ENCODE measurements at regions not wholly inside any gene's neighbourhood (a gene's known extent, or its start where the extent isn't known, plus 50 kb on each side); places are given as distances from the start of the nearest gene placed in this dataset.

GRCh38 chr5:171585981-171586380 lies 166.5 kb downstream of the FGF18 start:
- H3K4me2 ChIP-seq (ENCODE audit: insufficient read depth, low read length), result no peak overlapping the region
- no peaks in the 10 kb centered on the region for H3K79me2 ChIP-seq (ENCODE audit: insufficient read depth, low read length)
- no peak overlapping the region for H3K27ac ChIP-seq (ENCODE audit: low read depth, low read length)
- no peak overlapping the region for H2AFZ ChIP-seq (ENCODE audit: low read length)
- H3K4me1 ChIP-seq (ENCODE audit: insufficient read depth, low read length), result no peaks in the 10 kb centered on the region
- DNase-seq (ENCODE audit: insufficient read length, low spot score, missing footprints), result no peak
- no peak overlapping the region for H3K4me3 ChIP-seq (ENCODE audit: insufficient read depth, low read length)
- H3K9me3 ChIP-seq (ENCODE audit: low read depth, low read length), result no peaks in the 10 kb centered on the region
- no peak for TF ChIP-seq CTCF (IDR thresholded peaks at IDR 0.05; ENCODE audit: extremely low read depth, low read depth, low read length)
- H3K36me3 ChIP-seq (ENCODE audit: insufficient read depth, low read length), result no peaks in the 10 kb centered on the region
- H3K27me3 ChIP-seq (ENCODE audit: insufficient read depth, low read length), result peaks cover 20% of the 10 kb centered on the region
- no peaks in the 10 kb centered on the region for H4K20me1 ChIP-seq (ENCODE audit: insufficient read depth, low read length)

- no peaks in the 10 kb centered on the region for H4K20me1 ChIP-seq (ENCODE audit: insufficient read depth, low read length)
- no peak for TF ChIP-seq CTCF (IDR thresholded peaks at IDR 0.05; ENCODE audit: extremely low read depth, low read depth, low read length)
- no peak overlapping the region for H2AFZ ChIP-seq (ENCODE audit: low read length)
- no peaks in the 10 kb centered on the region for H3K79me2 ChIP-seq (ENCODE audit: insufficient read depth, low read length)
- no peak overlapping the region for H3K27ac ChIP-seq (ENCODE audit: low read depth, low read length)
- no peak for DNase-seq (ENCODE audit: insufficient read length, low spot score, missing footprints)
- H3K4me1 ChIP-seq (ENCODE audit: insufficient read depth, low read length), result no peaks in the 10 kb centered on the region
- H3K27me3 ChIP-seq (ENCODE audit: insufficient read depth, low read length), result peaks cover 22% of the 10 kb centered on the region
- no peak overlapping the region for H3K4me2 ChIP-seq (ENCODE audit: insufficient read depth, low read length)
- H3K4me3 ChIP-seq (ENCODE audit: insufficient read depth, low read length), result no peak overlapping the region
- H3K9me3 ChIP-seq (ENCODE audit: low read depth, low read length), result no peaks in the 10 kb centered on the region
- H3K36me3 ChIP-seq (ENCODE audit: insufficient read depth, low read length), result no peaks in the 10 kb centered on the region
Observed at GRCh38 chr5:171586436-171586835, 167.0 kb downstream of the FGF18 start.

GRCh38 chr5:171588046-171588445 lies 168.6 kb downstream of the FGF18 start:
- no peaks in the 10 kb centered on the region for H3K9me3 ChIP-seq (ENCODE audit: low read depth, low read length)
- no peaks in the 10 kb centered on the region for H4K20me1 ChIP-seq (ENCODE audit: insufficient read depth, low read length)
- H3K79me2 ChIP-seq (ENCODE audit: insufficient read depth, low read length), result no peaks in the 10 kb centered on the region
- H3K4me3 ChIP-seq (ENCODE audit: insufficient read depth, low read length), result no peak overlapping the region
- H3K27me3 ChIP-seq (ENCODE audit: insufficient read depth, low read length), result peaks cover 24% of the 10 kb centered on the region
- H3K4me1 ChIP-seq (ENCODE audit: insufficient read depth, low read length), result no peaks in the 10 kb centered on the region
- no peak overlapping the region for H2AFZ ChIP-seq (ENCODE audit: low read length)
- no peak for TF ChIP-seq CTCF (IDR thresholded peaks at IDR 0.05; ENCODE audit: extremely low read depth, low read depth, low read length)
- no peak for DNase-seq (ENCODE audit: insufficient read length, low spot score, missing footprints)
- H3K36me3 ChIP-seq (ENCODE audit: insufficient read depth, low read length), result no peaks in the 10 kb centered on the region
- no peak overlapping the region for H3K4me2 ChIP-seq (ENCODE audit: insufficient read depth, low read length)
- H3K27ac ChIP-seq (ENCODE audit: low read depth, low read length), result no peak overlapping the region

GRCh38 chr5:171588790-171589189 lies 169.3 kb downstream of the FGF18 start:
- Histone ChIP-seq H3K79me2 (ENCODE audit: insufficient read depth, low read length) (no peaks in the 10 kb centered on the region), H3K4me1 (ENCODE audit: insufficient read depth, low read length) (no peaks in the 10 kb centered on the region), H3K27me3 (ENCODE audit: insufficient read depth, low read length) (peaks cover 24% of the 10 kb centered on the region), H3K9me3 (ENCODE audit: low read depth, low read length) (no peaks in the 10 kb centered on the region), H3K27ac (ENCODE audit: low read depth, low read length) (no peak overlapping the region), H3K4me3 (ENCODE audit: insufficient read depth, low read length) (no peak overlapping the region), H3K36me3 (ENCODE audit: insufficient read depth, low read length) (no peaks in the 10 kb centered on the region), H2AFZ (ENCODE audit: low read length) (no peak overlapping the region), H4K20me1 (ENCODE audit: insufficient read depth, low read length) (no peaks in the 10 kb centered on the region), H3K4me2 (ENCODE audit: insufficient read depth, low read length) (no peak overlapping the region)
- DNase-seq (ENCODE audit: insufficient read length, low spot score, missing footprints), result no peak
- no peak for TF ChIP-seq CTCF (IDR thresholded peaks at IDR 0.05; ENCODE audit: extremely low read depth, low read depth, low read length)
